ENCODE measurements at regions not wholly inside any gene's neighbourhood (a gene's known extent, or its start where the extent isn't known, plus 50 kb on each side); places are given as distances from the start of the nearest gene placed in this dataset.

DNA sequence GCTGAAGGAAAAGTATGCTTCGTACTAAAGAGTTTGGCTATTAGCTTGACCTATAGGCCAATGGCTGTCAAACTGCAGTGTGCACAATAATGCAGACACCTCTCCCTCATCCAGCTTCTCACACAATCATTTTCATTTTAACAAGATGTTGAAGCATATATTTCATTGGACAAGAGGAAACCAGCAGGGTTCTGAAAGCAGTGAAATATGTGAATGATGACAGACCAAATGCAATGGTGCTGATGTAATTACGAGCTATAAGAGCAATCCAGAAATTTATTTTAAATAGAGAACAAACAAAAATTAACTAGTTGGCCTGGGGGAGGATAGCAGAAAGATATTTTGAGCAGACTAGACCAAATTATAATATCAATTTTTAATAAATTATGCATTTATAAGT, 331.5 kb upstream of the AKR1E2 start:
- POLR2A ChIA-PET = no interaction called here
- CTCF ChIA-PET = interaction anchor here (0.7 to 1.3 kb wide), 4 partner anchors 11 to 155 kb away, joined by 3 to 5 read pairs (median 3); no protein-coding TSS in a partner anchor
- no peak for DNase-seq (ENCODE audit: extremely low spot score)
- TF ChIP-seq, protein P1, sequence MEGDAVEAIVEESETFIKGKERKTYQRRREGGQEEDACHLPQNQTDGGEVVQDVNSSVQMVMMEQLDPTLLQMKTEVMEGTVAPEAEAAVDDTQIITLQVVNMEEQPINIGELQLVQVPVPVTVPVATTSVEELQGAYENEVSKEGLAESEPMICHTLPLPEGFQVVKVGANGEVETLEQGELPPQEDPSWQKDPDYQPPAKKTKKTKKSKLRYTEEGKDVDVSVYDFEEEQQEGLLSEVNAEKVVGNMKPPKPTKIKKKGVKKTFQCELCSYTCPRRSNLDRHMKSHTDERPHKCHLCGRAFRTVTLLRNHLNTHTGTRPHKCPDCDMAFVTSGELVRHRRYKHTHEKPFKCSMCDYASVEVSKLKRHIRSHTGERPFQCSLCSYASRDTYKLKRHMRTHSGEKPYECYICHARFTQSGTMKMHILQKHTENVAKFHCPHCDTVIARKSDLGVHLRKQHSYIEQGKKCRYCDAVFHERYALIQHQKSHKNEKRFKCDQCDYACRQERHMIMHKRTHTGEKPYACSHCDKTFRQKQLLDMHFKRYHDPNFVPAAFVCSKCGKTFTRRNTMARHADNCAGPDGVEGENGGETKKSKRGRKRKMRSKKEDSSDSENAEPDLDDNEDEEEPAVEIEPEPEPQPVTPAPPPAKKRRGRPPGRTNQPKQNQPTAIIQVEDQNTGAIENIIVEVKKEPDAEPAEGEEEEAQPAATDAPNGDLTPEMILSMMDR (IDR thresholded peaks at IDR 0.05; ENCODE audit: control extremely low read depth, extremely low read depth, low read depth, missing control alignments) = no peak

GRCh38 chr10:4492202-4492601, 333.8 kb upstream of the AKR1E2 start:
- CTCF ChIA-PET = no interaction called here
- POLR2A ChIA-PET = no interaction called here
- TF ChIP-seq, protein P1 (IDR thresholded peaks at IDR 0.05; ENCODE audit: control extremely low read depth, extremely low read depth, low read depth, missing control alignments) = no peak
- DNase-seq (ENCODE audit: extremely low spot score) = no peak

DNA sequence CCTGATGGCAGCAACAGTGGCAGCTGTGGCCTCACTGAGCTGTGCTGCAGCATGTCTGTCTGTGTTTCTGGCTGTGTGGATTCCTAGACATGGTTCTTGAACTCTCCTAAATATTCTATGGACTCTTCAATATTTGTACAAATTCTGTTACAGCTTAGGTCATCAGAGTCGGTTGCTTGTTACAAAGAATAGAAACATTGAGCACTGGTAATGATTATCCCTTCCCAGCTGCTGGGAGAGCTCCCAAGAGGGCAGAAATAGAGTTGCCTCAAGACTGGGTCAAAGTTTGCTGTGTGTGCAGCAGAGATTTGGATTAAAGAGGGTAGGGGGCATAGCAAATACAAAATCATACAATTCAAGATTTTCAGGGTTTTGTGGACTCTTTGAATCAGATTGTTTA, 337.1 kb upstream of the AKR1E2 start:
- no peak for DNase-seq (ENCODE audit: extremely low spot score)
- ChIA-PET POLR2A (no interaction called here), CTCF (interaction anchor here (1.5 kb wide), 1 partner anchor 10 kb away, joined by 4 read pairs; no protein-coding TSS in a partner anchor)
- TF ChIP-seq, protein P1 (IDR thresholded peaks at IDR 0.05; ENCODE audit: control extremely low read depth, extremely low read depth, low read depth, missing control alignments) = no peak

GRCh38 chr10:4485636-4486035, 340.4 kb upstream of the AKR1E2 start:
- DNase-seq (ENCODE audit: extremely low spot score) = no peak
- CTCF ChIA-PET = interaction anchor here (1.4 kb wide), 1 partner anchor 15 kb away, joined by 3 read pairs; no protein-coding TSS in a partner anchor
- POLR2A ChIA-PET = no interaction called here
- TF ChIP-seq, protein P1 (IDR thresholded peaks at IDR 0.05; ENCODE audit: control extremely low read depth, extremely low read depth, low read depth, missing control alignments) = no peak

- DNase-seq (ENCODE audit: extremely low spot score) = no peak
- ChIA-PET POLR2A (no interaction called here), CTCF (interaction anchor here (0.9 kb wide), 1 partner anchor 11 kb away, joined by 3 read pairs; no protein-coding TSS in a partner anchor)
- TF ChIP-seq, protein P1 (IDR thresholded peaks at IDR 0.05; ENCODE audit: control extremely low read depth, extremely low read depth, low read depth, missing control alignments) = no peak
These were observed 342.2 kb upstream of the AKR1E2 start for GRCh38 chr10:4483811-4484210.

DNA sequence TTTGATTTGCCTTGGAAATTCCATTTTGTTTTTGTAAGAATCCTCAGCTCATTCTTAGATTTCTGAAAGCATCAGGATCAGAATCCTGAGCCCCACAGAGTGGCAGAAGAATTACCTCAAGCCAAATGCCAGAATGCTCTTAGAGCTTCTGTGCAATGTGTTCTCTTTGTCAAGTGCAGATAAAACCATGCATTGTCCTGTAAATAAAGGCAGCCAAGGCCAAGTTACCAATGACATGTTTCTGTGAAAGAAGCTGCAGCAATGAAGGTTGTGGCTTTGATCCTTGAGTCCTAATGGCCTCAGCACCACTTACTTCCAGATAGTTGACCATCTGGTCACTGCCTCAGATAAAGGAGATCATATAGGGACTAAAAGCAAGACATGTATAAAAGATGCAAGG, 343.3 kb upstream of the AKR1E2 start:
- ChIA-PET POLR2A (no interaction called here), CTCF (no interaction called here)
- DNase-seq (ENCODE audit: extremely low spot score) = no peak
- TF ChIP-seq, protein P1 (IDR thresholded peaks at IDR 0.05; ENCODE audit: control extremely low read depth, extremely low read depth, low read depth, missing control alignments) = no peak

DNA sequence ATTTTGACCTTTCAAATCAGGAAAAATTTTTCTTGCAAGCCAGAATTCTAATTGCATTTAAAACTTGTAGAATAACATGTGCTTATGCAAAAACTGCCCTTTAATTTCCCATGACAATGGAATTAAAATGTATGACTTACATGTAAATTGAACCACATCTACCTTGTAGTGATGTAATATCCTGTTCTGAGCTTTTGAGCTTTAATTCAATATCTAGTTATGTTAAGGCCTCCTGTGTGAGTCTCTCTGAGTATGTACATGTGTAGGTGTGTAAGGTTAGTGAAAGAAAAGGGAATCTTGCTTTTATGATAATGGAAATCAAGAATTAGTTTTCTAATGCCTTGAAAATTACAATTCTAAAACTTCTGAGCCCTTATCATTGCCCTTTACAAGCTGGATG, 344.8 kb upstream of the AKR1E2 start:
- POLR2A ChIA-PET = no interaction called here
- TF ChIP-seq, protein P1 (IDR thresholded peaks at IDR 0.05; ENCODE audit: control extremely low read depth, extremely low read depth, low read depth, missing control alignments) = no peak
- CTCF ChIA-PET = interaction anchor here (1.8 kb wide), 1 partner anchor 12 kb away, joined by 5 read pairs; no protein-coding TSS in a partner anchor
- DNase-seq (ENCODE audit: extremely low spot score) = no peak

Data from GM10248 (cell line).